Progenitor cell of endocrine pancreas (in vitro differentiated cells): ENCODE measurements at regions not wholly inside any gene's neighbourhood (a gene's known extent, or its start where the extent isn't known, plus 50 kb on each side); places are given as distances from the start of the nearest gene placed in this dataset.

ENCODE experiments used
- DNase-seq: peaks from one replicate; pipeline ENCODE4 v3.0.0; 2021; ENCODE audit warnings: low spot score; ENCODE audit not compliant: unreplicated experiment
- H3K27ac Mint-ChIP-seq: 2 replicates; pipeline ENCODE4 v1.8.0; 2021; ENCODE audit warnings: mild to moderate bottlenecking, moderate library complexity, mixed read lengths
- H3K27me3 Mint-ChIP-seq: 2 replicates; pipeline ENCODE4 v1.8.0; 2021; ENCODE audit warnings: mixed read lengths
- H3K36me3 Mint-ChIP-seq: 2 replicates; pipeline ENCODE4 v1.8.0; 2022; ENCODE audit warnings: mixed read lengths; ENCODE audit not compliant: insufficient read depth
- H3K4me1 Mint-ChIP-seq: 2 replicates; pipeline ENCODE4 v1.8.0; 2021; ENCODE audit warnings: low read depth, mixed read lengths
- H3K4me3 Mint-ChIP-seq: 2 replicates; pipeline ENCODE4 v1.8.0; 2021; ENCODE audit warnings: low read depth, mild to moderate bottlenecking, moderate library complexity, mixed read lengths
- H3K9me3 Mint-ChIP-seq: 2 replicates; pipeline ENCODE4 v1.8.0; 2021; ENCODE audit warnings: low read depth, mixed read lengths
- CTCF ChIP-seq: fragments of 200-600 bp; sonication (generic); IDR thresholded peaks from one replicate; pipeline ENCODE4 v1.5.0; 2021; ENCODE audit warnings: antibody characterized with exemption, mild to moderate bottlenecking; ENCODE audit not compliant: unreplicated experiment

DNA sequence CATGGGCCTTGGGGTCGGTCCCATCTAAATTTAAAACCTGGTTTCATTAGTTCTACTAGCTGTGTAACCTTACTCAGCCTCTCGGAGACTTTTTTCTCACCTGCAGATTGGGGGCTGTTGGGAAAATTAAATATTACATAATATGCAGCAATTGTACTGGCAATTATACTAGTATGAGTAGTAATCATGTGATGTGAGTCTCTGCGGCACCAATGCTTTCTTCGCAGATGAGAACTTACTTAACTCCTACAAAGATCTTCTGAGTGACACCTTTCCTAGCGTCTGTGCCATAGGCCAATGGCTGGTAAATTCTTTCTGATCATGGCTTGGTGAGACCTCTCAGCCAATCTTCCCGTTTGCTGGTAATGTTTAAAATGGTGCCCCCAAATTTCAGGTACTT, 391.3 kb downstream of the NXPE2 start:
- Mint-ChIP-seq H3K4me1 (peaks cover 33% of the 10 kb centered on the region), H3K4me3 (no peak overlapping the region), H3K27me3 (peaks cover 13% of the 10 kb centered on the region), H3K36me3 (no peaks in the 10 kb centered on the region), H3K27ac (no peak overlapping the region), H3K9me3 (no peaks in the 10 kb centered on the region)
- no peak for DNase-seq
- TF ChIP-seq CTCF = no peak

GRCh38 chr11:115075356-115075755, 397.0 kb downstream of the NXPE2 start:
- peaks cover 37% of the 10 kb centered on the region for H3K27me3 Mint-ChIP-seq
- no peak for TF ChIP-seq CTCF
- H3K27ac Mint-ChIP-seq = no peak overlapping the region
- H3K9me3 Mint-ChIP-seq = no peaks in the 10 kb centered on the region
- no peak for DNase-seq
- H3K4me1 Mint-ChIP-seq = peaks cover 32% of the 10 kb centered on the region
- H3K36me3 Mint-ChIP-seq = no peaks in the 10 kb centered on the region
- no peak overlapping the region for H3K4me3 Mint-ChIP-seq

- H3K27ac Mint-ChIP-seq = no peak overlapping the region
- no peaks in the 10 kb centered on the region for H3K9me3 Mint-ChIP-seq
- peaks cover 21% of the 10 kb centered on the region for H3K4me1 Mint-ChIP-seq
- TF ChIP-seq CTCF = no peak
- no peak for DNase-seq
- no peaks in the 10 kb centered on the region for H3K36me3 Mint-ChIP-seq
- peaks cover 53% of the 10 kb centered on the region for H3K27me3 Mint-ChIP-seq
- H3K4me3 Mint-ChIP-seq = no peak overlapping the region
These were observed 399.4 kb downstream of the NXPE2 start for GRCh38 chr11:115077740-115078139.

DNA sequence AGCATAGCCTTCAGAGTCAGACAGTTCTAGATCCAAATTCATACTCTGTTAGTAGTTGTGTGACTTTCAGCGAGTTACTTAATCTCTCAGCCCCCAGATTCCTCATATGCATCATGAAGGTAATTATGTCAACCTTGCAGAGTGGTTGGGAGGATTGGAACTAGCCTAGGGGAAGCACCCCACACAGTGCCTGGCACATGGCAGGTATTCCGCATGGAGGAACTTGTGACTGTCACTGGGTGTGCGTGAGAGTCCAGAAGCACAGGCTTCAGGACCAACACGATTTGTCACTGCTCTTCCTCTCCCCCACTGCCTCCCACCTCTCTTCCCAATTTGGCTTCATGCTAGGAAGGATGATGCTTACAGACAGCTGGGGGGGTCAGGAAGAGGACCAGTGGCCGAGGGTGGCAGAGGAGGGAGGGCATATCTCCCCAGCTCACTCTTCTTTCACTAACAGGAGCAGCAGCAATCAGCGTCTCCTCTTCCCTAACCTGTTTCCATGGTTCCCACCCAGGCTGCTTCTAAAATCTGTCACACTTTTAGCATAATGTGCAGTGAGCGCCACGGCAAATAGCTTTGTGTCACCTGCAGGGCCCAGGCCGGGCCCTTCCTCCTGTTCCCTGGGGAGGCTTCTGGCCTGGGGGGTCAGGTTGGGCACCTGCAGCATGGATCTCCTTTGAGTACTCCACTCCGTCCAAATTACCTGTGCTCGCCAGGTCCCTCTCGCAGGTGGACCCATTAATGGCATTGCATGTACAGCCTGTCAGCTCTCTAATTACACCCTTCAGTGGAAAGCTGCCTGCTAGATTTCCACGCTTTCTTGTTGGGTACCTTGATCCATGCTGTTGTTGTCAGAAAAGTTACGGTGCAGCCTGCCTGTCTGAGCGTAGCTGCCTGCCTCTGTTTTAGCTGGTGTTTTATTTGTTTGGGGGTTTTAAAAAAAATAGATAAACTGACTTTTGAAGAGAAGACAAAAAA, 400.4 kb downstream of the NXPE2 start:
- Mint-ChIP-seq H3K9me3 (no peaks in the 10 kb centered on the region), H3K27ac (no peak overlapping the region), H3K4me1 (peaks cover 11% of the 10 kb centered on the region), H3K27me3 (peaks cover 56% of the 10 kb centered on the region), H3K36me3 (no peaks in the 10 kb centered on the region), H3K4me3 (no peak overlapping the region)
- DNase-seq = no peak
- no peak for TF ChIP-seq CTCF

GRCh38 chr11:115080923-115081680, 402.8 kb downstream of the NXPE2 start:
- no peak for TF ChIP-seq CTCF
- H3K27me3 Mint-ChIP-seq = peaks cover 57% of the 10 kb centered on the region
- H3K36me3 Mint-ChIP-seq = no peaks in the 10 kb centered on the region
- H3K27ac Mint-ChIP-seq = peak overlapping the region; percentile 50
- no peak for DNase-seq
- no peak overlapping the region for H3K4me3 Mint-ChIP-seq
- peaks cover 8% of the 10 kb centered on the region for H3K4me1 Mint-ChIP-seq
- no peaks in the 10 kb centered on the region for H3K9me3 Mint-ChIP-seq
